ENCODE measurements at regions not wholly inside any gene's neighbourhood (a gene's known extent, or its start where the extent isn't known, plus 50 kb on each side); places are given as distances from the start of the nearest gene placed in this dataset.

DNA sequence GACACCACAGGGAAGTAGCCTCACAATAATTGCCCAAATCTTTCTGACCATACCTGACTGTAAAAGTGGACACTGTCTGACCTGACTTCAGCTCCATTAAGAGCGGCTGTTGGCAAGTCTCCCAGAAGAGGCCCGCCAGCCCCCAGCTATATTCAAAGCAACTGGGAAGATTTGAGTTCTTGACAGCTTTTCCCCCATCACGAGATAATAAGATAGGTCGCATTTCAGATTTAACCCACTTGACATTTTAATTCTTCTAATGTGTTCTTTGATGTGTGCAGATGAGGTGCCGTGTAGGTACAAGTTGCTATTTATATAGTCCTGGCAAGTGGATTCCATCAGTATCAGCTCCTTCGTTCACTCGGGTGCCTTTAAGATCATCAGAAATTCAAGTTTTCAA, 345.7 kb downstream of the DRD1 start:
- DNase-seq: no peak

DNA sequence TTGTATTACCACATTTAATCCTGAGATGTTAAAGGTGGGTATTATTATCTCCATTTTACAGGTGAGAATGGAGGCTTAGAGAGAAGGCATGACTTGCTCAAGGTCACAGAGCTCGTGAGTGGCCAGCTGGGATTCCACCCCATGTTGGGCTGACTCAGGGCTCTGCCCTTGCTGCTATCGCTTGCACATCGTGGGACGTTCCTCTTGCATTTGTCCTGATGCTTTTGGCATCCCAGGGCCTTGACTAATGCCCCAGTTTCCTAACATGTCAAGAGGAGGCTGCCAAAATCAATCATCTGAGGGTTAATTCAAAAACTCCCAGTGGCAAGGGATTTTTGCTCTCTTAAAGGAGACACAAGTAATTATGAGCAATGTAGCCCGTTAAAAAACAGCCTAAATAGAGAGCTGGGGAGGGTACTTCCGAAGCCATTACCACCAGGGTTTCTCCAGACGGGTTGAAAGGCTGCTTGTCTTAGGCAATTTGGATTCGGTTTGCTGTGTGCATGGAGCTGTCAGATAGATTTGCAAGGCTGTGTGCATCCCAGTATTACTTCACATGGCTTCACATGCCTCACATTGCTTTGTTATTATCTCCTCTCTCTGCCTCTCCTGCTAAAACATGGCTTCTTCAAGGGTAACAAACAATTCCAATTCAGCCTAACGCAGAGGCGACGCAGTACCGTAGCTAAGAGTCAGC, 347.4 kb downstream of the DRD1 start:
- no peak for DNase-seq

DNA sequence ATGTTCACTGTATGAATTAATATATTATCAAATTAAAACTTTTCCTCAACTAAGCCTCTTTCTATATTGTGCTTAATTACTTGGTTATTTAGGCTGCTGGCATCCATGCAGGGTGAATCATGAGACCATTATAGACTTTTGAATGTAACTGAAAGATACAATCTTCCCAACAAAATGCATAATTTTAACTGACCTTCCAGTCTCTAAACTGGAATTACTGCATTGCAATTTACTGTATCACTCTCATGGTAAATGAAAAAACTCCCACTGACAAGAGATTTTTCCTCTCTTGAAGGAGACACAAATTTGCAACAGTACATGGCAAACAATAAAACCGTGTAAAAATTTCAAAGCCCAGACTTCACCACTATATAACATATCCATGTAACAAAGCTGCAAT, 349.5 kb downstream of the DRD1 start:
- no peak for DNase-seq

DNA sequence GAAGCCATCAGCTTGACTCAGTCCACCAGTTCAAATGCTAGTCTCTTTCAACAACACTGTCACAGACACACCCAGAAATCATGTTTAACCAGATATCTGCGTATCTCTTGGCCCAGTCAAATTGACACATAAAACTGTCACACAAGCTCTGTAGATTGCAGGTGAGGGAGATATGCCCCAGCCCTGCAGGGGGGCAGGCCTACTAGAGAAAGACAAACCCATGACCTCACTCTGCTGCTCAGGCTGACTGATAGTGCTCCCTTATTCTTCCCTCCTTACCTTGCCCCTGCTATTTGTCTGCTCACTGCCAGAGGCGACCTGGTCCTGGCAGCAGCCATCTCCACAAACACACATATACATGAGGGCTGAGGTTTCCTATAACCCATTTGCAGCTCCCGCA, 351.3 kb downstream of the DRD1 start:
- no peak for DNase-seq

DNA sequence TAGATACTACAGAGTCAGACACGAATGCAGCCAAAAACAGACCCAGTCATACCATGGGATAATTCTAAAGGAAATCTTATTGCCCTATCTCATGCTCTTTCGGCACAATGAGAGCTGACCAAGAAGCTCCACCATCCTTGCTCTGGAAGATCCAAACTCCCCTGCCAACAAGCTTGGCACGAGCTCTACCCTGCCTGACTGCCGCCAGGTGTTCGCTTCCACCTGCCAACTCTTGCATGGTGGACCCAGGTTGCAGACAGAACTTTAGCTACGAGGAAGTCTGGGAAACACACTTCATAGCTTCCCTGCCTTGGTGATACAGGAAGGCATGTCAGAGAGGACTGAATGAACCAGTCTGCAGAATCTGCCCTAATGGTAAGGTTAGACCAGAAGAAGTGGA, 355.0 kb downstream of the DRD1 start:
- no peak for DNase-seq

DNA sequence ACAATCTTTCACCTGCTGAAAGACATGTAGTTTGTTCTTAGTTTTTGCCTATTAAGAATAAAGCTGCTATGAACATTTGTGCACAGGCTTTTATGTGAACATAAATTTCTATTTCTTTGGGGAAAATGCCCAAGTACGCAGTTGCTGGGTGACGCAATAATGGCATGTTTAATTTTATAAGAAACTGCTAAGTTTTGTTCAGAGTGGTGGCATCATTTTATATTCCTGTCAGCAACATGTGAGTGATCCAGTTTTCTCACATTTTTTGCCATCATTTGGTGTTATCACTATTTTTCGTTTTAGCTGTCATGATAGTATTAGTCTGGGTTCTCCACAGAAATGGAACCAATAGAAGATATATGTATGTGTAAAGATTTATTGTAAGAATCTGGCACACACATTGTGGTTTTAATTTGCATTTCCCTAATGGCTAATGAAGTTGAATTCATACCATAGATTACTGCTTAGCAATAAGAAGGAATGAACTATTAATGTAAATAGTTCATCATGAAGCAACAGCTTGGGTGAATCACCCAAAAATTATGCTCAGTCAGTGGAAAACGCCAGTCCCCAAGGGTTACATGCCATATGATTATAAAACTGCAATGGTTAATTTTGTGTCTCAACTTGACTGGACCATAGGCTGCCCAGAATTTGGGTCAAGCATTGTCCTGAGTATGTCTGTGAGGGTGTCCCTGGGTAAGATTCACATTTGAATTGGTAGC, 358.6 kb downstream of the MSX2 start:
- no peak for DNase-seq

DNA sequence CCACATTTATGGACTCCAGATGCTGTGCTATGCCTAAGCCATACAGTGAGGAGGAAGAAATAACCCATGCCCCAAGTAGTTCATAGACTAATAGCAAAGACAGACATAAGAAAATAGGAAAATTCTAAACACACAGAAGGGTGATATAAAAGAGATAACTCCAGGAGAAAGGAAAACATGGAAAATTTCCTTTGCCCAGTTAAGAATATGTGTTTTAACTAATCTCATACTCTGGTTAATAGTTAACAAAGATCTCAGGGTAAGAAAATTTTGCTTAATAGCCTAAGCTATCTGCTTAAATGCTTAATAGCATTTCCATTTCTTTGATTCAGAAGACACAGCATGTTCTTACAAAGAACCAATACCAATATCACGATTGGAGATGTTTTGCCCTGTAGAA, 358.0 kb downstream of the MSX2 start:
- DNase-seq: no peak

DNA sequence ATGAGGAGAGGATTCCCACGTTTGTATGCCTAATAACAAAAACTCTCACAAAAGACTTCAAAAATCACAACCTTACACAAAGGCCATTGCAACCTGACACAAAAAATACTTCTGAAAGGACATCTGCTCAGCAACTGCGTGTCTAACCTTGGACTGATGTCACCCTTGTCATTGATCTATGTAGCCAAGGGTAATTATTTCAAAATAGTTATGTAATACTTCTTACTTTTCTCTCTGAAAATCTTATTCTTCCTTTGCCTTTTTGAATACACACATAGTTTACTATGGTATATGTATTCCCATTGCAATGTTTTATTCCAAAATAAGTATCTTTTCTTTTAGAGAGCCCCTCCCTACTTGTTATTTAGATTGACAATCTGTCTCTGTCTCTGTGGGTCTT, 355.3 kb downstream of the MSX2 start:
- no peak for DNase-seq

DNA sequence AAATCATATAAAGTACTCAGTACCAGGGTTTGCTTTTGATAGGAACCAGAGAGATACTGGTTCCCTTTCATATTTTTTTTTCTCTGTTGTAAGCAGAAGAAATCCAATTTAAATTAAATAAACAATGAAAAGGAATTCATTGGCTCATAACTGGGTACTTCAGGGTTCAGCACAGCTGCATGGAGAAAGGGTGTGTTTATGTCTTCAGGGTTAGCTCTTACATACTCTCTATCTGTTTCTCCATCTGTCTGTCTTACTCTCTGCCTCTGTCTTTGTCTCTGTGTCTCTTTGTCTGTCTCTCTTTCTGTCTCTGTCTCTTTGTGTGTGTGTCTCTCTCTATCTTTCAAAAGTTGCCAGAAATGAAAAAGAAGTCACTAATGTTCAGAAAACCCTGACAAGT, 345.9 kb downstream of the MSX2 start:
- no peak for DNase-seq

DNA sequence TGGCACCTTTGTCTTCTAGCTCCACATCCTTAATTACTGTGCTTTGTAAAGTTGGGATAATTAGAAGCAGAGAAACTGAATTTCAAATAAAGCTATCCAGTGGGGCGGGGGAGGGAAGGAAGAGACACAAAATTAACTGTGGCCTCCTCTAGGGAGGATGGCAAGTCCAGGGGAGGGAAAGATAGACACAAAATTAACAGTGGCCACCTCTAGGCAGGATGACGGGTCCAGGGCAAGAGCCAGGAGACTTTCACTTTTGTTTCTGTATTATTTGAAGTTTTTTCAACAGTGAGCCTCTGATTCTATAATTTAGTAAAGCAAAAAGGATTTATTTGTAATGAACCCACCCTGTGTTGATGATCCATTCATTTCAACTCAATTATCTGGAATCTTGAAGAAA, 335.9 kb downstream of the MSX2 start:
- DNase-seq: no peak

DNA sequence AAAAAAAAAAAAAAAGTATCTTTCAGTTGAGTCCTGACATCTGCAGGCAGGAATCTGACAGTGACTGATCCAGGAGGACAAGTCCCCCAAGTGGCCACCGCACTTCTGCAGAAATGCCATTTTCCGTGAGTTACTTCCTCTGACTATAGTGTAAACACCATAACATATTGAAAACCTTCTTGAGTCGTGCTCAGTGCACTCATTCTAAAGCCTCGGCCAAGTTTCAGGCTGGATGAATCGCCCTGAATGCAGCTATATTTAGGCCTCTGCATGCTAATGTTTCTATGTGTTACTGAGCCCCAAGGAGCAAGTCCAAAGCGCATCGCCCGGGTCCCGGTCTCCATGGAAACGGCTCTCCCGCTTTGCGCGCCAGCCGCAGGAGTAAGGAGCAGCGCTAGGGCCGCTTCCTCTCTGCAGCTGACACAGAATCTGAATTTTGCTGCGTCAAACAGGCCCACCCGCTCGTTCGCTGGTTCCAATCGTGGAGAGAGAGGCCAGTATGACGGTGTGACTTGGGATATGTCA, 335.4 kb downstream of the MSX2 start:
- no peak for DNase-seq

DNA sequence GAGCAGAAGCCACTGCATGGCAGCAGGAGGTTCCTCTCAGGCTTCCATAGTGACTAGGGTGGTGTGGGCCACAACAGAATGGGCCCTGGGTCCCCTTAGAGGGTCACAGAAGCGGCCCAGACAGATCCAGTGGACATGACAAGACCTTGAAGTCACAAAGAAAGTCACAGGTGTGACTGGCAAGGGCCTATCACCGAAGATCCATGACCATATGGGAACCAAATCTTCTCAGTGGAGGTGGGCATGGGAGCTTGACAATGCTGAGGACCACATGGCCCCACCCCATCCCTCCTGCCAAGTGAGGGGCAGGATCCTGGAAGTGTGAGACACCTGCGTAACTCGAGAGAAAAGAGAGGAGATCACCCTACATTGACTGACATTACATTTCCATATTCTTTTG, 332.4 kb downstream of the MSX2 start:
- no peak for DNase-seq

DNA sequence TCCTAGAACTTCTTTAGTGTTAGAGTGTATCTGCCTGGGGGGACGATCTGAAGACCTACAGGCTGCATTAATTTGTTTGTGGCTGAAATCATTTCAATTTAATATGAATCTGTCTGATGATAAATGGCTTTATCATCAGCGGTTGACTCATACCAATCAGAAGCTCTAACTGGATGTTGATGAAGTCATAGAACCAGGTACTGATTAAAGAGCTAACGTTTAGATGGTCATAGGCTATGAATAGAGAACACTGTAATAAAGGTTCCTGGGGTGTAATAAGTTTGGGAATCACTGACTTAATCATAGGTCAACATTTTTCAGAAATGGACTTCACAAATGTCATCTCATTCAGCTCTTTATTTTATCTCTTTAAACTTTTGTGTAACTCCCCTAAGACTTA, 329.9 kb downstream of the MSX2 start:
- no peak for DNase-seq

DNA sequence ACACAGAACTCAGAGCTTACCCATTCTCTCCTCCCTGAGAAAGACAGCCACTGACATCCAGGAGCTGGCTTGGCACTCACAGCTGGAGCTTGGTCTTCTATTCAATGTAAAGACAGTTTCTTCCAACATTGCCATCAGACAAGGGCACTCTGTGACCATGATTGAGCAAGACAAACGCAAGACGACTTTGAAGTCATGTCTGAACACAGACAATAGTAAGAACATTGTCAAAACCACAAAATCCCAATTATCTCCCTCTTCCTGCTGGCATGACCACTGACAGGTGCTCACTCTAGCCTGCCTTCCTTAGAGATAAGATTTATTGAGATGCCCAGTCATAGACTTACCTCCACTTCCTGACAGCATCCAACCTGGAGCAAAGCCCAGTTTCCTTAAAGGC, 328.0 kb downstream of the MSX2 start:
- no peak for DNase-seq

DNA sequence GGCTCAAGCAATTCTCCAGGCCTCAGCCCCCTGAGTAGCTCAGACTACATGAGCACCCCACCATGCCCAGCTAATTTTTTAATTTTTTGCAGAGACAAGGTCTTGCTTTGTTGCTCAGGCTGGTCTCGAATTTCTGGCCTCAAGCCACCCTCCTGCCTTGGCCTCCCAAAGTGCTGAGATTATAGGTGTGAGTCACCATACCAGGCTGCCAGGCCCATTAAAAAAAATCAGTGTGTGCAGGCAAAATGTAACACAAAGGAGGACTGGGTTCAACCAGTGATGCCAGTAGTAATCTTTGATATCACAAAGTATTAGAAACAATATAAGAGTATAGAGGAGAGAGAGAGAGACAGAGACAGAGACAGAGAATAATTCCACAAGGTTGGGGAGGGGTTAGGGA, 322.7 kb downstream of the MSX2 start:
- no peak for DNase-seq

DNA sequence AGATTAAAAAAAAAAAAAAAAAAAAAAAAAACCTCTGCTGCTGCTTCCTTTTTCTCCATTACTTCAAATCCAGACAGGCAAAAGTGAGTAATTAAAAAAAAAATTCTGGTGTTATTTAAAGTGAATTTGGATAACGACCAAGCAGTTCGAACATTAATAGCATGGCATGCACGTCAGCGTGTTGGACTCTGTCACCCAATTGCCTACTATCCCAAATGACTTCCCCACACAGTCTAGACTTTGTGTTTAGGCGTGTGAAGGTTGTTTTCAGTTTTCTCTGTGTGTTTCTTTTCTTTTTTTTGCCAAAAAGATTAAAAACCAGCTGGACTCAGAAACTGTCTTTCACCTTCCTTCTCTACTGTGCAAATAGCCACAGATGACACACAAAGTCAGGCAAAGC, 321.4 kb downstream of the MSX2 start:
- no peak for DNase-seq

DNA sequence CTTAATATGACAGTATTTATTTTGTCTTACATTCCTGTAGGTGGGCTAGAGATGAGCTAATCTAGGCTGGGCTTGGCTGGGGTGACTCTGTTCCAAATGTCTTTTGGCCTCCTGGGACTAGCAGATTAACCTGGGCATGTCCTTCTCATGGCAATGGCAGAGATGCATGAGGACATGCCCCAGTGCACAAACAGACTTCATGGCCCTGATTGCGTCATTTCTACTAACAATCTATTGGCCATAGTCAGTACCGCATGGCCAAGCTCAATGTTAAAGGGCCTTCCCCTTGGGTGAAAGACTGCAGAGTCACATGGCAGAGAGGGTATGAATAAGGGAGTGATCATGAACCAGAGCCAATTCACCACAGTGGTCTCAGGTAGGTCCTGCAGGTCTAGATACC, 313.4 kb downstream of the MSX2 start:
- DNase-seq: no peak

DNA sequence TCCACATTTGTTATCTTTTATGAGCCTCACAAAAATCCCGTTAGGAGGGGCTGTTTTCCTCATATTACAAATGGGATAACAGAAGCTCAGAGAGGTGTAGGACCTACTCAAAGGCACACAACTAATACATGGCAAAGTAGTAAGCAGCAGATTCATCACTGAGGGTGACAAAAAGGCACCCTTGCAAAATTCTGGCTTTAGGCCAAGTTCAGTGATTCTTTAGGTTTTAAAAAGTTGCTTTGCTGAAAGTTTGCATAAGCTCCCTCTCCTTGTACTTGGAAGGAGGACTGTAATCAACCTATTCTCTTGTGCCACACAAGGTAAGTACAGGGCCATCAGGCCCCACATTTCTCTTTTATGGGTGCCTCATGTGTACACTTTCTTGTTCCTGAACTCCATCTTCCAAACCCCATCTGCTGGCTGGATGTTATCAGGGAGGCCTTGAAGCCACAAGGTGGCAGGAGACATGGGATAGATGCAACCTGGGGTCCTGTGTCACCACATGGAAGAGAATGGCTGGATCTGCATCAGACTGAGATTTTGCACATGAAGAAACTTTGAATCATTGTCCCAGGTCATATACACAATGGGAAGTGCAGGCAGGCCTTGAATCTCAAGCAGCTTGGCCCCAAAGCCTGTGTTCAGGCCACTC, 311.6 kb downstream of the MSX2 start:
- no peak for DNase-seq

DNA sequence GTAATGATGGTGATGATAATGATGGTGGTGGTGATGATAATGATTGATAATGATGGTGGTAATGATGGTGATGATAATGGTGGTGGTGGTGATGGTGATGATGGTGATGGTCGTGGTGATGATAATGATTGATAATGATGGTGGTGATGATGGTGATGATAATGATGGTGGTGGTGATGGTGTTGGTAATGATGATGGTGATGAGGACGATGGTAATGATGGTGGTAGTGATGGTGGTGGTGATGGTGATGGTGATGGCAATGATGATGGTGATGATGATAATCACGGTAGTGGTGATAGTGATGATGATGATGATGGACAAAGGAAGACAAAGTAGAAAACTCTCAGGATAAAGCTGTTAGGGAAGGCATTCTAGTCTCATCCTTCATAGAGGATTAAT, 310.5 kb downstream of the MSX2 start:
- no peak for DNase-seq

DNA sequence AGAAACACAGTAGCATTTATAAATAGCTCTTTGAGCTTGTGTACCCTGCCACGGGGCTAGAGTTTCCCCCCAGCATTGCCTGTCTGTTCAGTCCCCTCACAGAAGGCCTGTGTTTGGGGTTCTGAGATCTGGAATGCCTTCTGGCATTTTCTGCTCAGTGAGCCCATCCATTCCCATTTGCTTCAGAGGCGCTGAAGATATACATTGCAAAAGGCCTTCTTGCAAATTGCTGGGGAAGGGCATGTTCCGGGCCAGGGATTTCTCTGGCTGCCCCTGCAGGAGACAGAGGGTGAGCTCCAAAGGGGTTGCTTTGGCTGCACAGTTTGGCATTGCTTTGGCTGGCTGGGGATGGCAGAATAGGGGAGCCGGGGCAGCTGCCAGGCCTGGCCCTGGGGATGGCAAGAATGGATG, 308.4 kb downstream of the MSX2 start:
- no peak for DNase-seq

DNA sequence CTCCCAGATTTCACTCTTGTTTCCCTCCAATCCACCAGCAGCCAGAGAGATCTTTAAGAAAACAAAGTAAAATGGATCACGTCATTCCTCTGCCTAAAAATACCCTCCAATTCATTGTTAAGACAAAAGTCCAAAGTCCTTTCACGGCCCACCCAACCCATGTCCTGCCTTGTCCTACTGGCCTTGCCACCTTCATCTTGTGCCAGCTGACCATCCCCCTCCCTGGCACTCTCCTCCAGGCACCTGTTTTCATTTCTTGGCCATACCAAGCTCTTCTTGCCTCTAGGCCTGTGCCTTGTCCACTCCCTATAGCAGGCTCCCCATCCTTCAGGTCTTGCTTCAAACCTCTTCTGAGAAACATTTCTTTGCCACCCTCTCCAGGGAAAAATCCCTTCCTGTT, 307.6 kb downstream of the MSX2 start:
- no peak for DNase-seq

DNA sequence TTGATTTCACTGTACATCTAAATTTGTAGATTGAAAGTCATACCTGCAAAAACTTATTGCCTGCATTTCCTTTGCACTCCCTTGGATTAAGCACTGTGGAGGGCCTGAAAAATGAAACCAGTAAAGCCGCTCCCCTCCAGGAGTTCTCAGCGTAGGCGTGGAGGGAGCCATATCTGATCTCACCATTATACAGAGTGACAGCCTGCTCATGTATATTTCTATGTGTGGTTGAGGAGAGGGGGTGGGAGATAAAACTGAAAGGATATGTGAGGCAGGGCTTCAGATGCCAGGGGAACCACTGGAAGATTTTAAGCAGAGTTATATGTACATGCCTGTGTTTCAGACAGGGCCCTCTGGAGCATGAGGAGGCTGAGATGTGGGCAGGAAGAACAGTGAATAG, 303.0 kb downstream of the MSX2 start:
- no peak for DNase-seq

DNA sequence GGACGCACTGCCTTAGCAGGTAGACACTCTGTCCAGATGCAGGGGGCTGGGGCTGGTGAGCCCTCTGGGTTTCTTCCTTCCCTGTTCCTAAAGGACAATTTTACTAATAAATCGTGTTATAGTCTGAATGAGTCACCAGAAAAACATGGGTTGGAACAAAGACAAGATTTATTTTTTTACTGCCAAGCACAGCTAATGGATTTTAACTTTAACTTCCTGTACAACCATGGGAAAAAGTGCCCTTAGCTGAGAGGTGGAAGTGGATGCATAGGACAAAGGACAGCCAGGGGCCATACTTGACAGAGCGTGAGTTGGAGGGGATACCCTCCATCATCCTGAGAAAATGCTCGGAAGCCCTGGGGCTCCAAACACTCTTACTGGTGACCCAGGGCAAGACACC, 300.7 kb downstream of the MSX2 start:
- DNase-seq: no peak
